ENCODE measurements at regions not wholly inside any gene's neighbourhood (a gene's known extent, or its start where the extent isn't known, plus 50 kb on each side); places are given as distances from the start of the nearest gene placed in this dataset.

GRCh38 chr6:128826606-128827005 lies 56.3 kb upstream of the LAMA2 start:
- no peak overlapping the region for H3K27ac ChIP-seq (ENCODE audit: extremely low read depth, low read depth, low read length)
- ATAC-seq (no peak), FAIRE-seq (no peak), DNase-seq (ENCODE audit: extremely low read depth in 1 of 4, low spot score in 3 of 4) (no peak)
- H3K9me1 ChIP-seq (ENCODE audit: control insufficient read depth, insufficient read depth, low read length) = no peaks in the 10 kb centered on the region
- H3K36me3 ChIP-seq (ENCODE audit: control insufficient read depth, insufficient read depth, low read length) = no peaks in the 10 kb centered on the region
- H3K4me1 ChIP-seq (replicated peaks in 1 of 2; ENCODE audit: control insufficient read depth in 2 of 2, insufficient read depth in 2 of 2, low read length in 2 of 2) = no peaks in the 10 kb centered on the region
- no peaks in the 10 kb centered on the region for H4K20me1 ChIP-seq (replicated peaks; ENCODE audit: control insufficient read depth, insufficient read depth, low read length)
- in situ Hi-C loops (cut with MboI) = no loop called here
- H3K79me2 ChIP-seq (ENCODE audit: control insufficient read depth, insufficient read depth, low read length) = no peaks in the 10 kb centered on the region
- no peak overlapping the region for H3K4me3 ChIP-seq
- no peak overlapping the region for H3K9ac ChIP-seq (ENCODE audit: insufficient read depth in 1 of 2, low read depth in 2 of 2, low read length in 2 of 2)
- no peaks in the 10 kb centered on the region for H3K27me3 ChIP-seq (ENCODE audit: control insufficient read depth in 2 of 2, insufficient read depth in 2 of 2, low read length in 2 of 2)
- H3K4me2 ChIP-seq (ENCODE audit: insufficient read depth, low read length) = no peak overlapping the region
- WGBS (ENCODE audit: insufficient coverage, low coverage, missing lambda C conversion rate) = 0% methylated on average over 3 of the region's 3 CpGs
- intact Hi-C loops (cut with micrococcal nuclease) = no loop called here
- CTCF ChIA-PET (ENCODE audit: low intra/inter-chr PET ratio) = no interaction called here
- no peaks in the 10 kb centered on the region for H3K9me3 ChIP-seq (replicated peaks; ENCODE audit: control insufficient read depth, insufficient read depth, low read depth, low read length)
- POLR2A ChIA-PET = no interaction called here
- no peak for TF ChIP-seq HES1 (IDR thresholded peaks at IDR 0.05; ENCODE audit: low read depth)
- no peak for TF ChIP-seq GATAD2A (IDR thresholded peaks at IDR 0.05)
- no peak for TF ChIP-seq ZNF584 (CRISPR knock-in tag; IDR thresholded peaks at IDR 0.05; ENCODE audit: low read depth)
- BruUV-seq (replicated peaks) = no TSS peak
- H2AFZ ChIP-seq (ENCODE audit: low read depth, low read length) = no peak overlapping the region

- Histone ChIP-seq H4K20me1 (replicated peaks; ENCODE audit: control insufficient read depth, insufficient read depth, low read length) (no peaks in the 10 kb centered on the region), H2AFZ (ENCODE audit: low read depth, low read length) (no peak overlapping the region), H3K4me2 (ENCODE audit: insufficient read depth, low read length) (no peak overlapping the region), H3K27ac (ENCODE audit: extremely low read depth, low read depth, low read length) (no peak overlapping the region), H3K9me1 (ENCODE audit: control insufficient read depth, insufficient read depth, low read length) (no peaks in the 10 kb centered on the region), H3K4me1 (replicated peaks in 1 of 2; ENCODE audit: control insufficient read depth in 2 of 2, insufficient read depth in 2 of 2, low read length in 2 of 2) (no peaks in the 10 kb centered on the region), H3K36me3 (ENCODE audit: control insufficient read depth, insufficient read depth, low read length) (no peaks in the 10 kb centered on the region), H3K27me3 (ENCODE audit: control insufficient read depth in 2 of 2, insufficient read depth in 2 of 2, low read length in 2 of 2) (no peaks in the 10 kb centered on the region), H3K79me2 (ENCODE audit: control insufficient read depth, insufficient read depth, low read length) (no peaks in the 10 kb centered on the region), H3K4me3 (no peak overlapping the region), H3K9ac (ENCODE audit: insufficient read depth in 1 of 2, low read depth in 2 of 2, low read length in 2 of 2) (no peak overlapping the region), H3K9me3 (replicated peaks; ENCODE audit: control insufficient read depth, insufficient read depth, low read depth, low read length) (no peaks in the 10 kb centered on the region)
- ATAC-seq = no peak
- in situ Hi-C loops (cut with MboI) (no loop called here), intact Hi-C loops (cut with micrococcal nuclease) (no loop called here)
- ChIA-PET POLR2A (no interaction called here), CTCF (ENCODE audit: low intra/inter-chr PET ratio) (no interaction called here)
- no peak for DNase-seq (ENCODE audit: extremely low read depth in 1 of 4, low spot score in 3 of 4)
- no peak for TF ChIP-seq PHF20 (IDR thresholded peaks at IDR 0.05; ENCODE audit: partially characterized antibody)
- TF ChIP-seq HES1 (IDR thresholded peaks at IDR 0.05; ENCODE audit: low read depth) = no peak
- no peak for TF ChIP-seq ZNF324 (CRISPR knock-in tag; IDR thresholded peaks at IDR 0.05)
- TF ChIP-seq NONO (IDR thresholded peaks at IDR 0.05; ENCODE audit: low read depth in 2 of 2, low read length in 1 of 2) = no peak
- no peak for TF ChIP-seq THRAP3 (IDR thresholded peaks at IDR 0.05; ENCODE audit: borderline replicate concordance)
- TF ChIP-seq GTF2F1 (IDR thresholded peaks at IDR 0.05; ENCODE audit: low read depth, low read length) = no peak
- TF ChIP-seq NUFIP1 (IDR thresholded peaks at IDR 0.05; ENCODE audit: partially characterized antibody) = no peak
- no peak for TF ChIP-seq ZNF586 (CRISPR knock-in tag; conservative IDR thresholded peaks at IDR 0.05)
- no peak for TF ChIP-seq ELF2 (CRISPR knock-in tag; IDR thresholded peaks at IDR 0.05)
- 0% methylated on average over 3 of the region's 3 CpGs for WGBS (ENCODE audit: insufficient coverage, low coverage, missing lambda C conversion rate)
- FAIRE-seq = no peak
- no TSS peak for BruUV-seq (replicated peaks)
Observed at GRCh38 chr6:128822271-128822670, 60.7 kb upstream of the LAMA2 start.
